Neuronal stem cell (in vitro differentiated cells): ENCODE measurements at regions not wholly inside any gene's neighbourhood (a gene's known extent, or its start where the extent isn't known, plus 50 kb on each side); places are given as distances from the start of the nearest gene placed in this dataset.
A peak's percentile ranks its signal among the peaks of the same experiment; 100 is the strongest.

ENCODE experiments used
- DNase-seq: peaks from one replicate; pipeline ENCODE4 v3.0.0-alpha.2; 2013; ENCODE audit warnings: low spot score
- H2AFZ ChIP-seq: one replicate; pipeline ENCODE4 v1.6.1; 2013; ENCODE audit warnings: mild to moderate bottlenecking, low read length, inconsistent platforms
- H2AK5ac ChIP-seq: 2 replicates; pipeline ENCODE4 v1.6.1; 2013; ENCODE audit warnings: low read depth, mild to moderate bottlenecking, inconsistent platforms, low read length, moderate library complexity, mixed read lengths
- H2BK120ac ChIP-seq: 2 replicates; pipeline ENCODE4 v1.6.1; 2013; ENCODE audit warnings: low read depth, mild to moderate bottlenecking, inconsistent platforms, low read length, moderate library complexity, mixed read lengths
- H2BK12ac ChIP-seq: one replicate; pipeline ENCODE4 v1.6.1; 2013; ENCODE audit warnings: low read length, inconsistent platforms
- H2BK15ac ChIP-seq: 2 replicates; pipeline ENCODE4 v1.6.1; 2013; ENCODE audit warnings: mild to moderate bottlenecking, low read length, inconsistent platforms, mixed read lengths
- H2BK5ac ChIP-seq: one replicate; pipeline ENCODE4 v1.6.1; 2013; ENCODE audit warnings: inconsistent platforms, mild to moderate bottlenecking, low read length, moderate library complexity
- H3K14ac ChIP-seq: one replicate; pipeline ENCODE4 v1.6.1; 2013; ENCODE audit warnings: low read length, inconsistent platforms
- H3K18ac ChIP-seq: 2 replicates; pipeline ENCODE4 v1.6.1; 2013; ENCODE audit warnings: low read length, inconsistent platforms
- H3K23ac ChIP-seq: 2 replicates; pipeline ENCODE4 v1.6.1; 2013; ENCODE audit warnings: low read depth, mild to moderate bottlenecking, mixed read lengths, low read length, inconsistent platforms; ENCODE audit not compliant: poor library complexity
- H3K27ac ChIP-seq: replicated peaks from 3 replicates; pipeline ENCODE4 v1.5.1; 2013; ENCODE audit warnings: low read length, inconsistent platforms
- H3K27me3 ChIP-seq, 3 experiments: 2 replicates each; pipeline ENCODE4 v1.6.1; 2013; ENCODE audit warnings: low read length in 3 of 3, mild to moderate bottlenecking in 2 of 3, inconsistent platforms in 1 of 3, low read depth in 1 of 3, mixed read lengths in 1 of 3, moderate library complexity in 1 of 3; ENCODE audit not compliant: control insufficient read depth in 3 of 3, insufficient read depth in 3 of 3
- H3K36me3 ChIP-seq, 2 donors: replicated peaks in 1 of 2; 2 replicates each; pipeline ENCODE4 v1.6.1; 2013; ENCODE audit warnings: low read length in 2 of 2; ENCODE audit not compliant: control insufficient read depth in 2 of 2, insufficient read depth in 2 of 2
- H3K4ac ChIP-seq: 2 replicates; pipeline ENCODE4 v1.6.1; 2013; ENCODE audit warnings: inconsistent platforms, mild to moderate bottlenecking, low read length, moderate library complexity
- H3K4me1 ChIP-seq, 2 donors: 1 replicate in 1 of 2; 2 replicates in 1 of 2; pipeline ENCODE4 v1.6.1; 2013; ENCODE audit warnings: low read length in 2 of 2, low read depth in 1 of 2; ENCODE audit not compliant: control insufficient read depth in 2 of 2, insufficient read depth in 1 of 2
- H3K4me2 ChIP-seq: one replicate; pipeline ENCODE4 v1.6.1; 2013; ENCODE audit warnings: mild to moderate bottlenecking, low read length, inconsistent platforms; ENCODE audit not compliant: insufficient read depth, poor library complexity, severe bottlenecking
- H3K4me3 ChIP-seq, 2 donors: 2 replicates each; pipeline ENCODE4 v1.5.1; 2013; ENCODE audit warnings: low read length in 2 of 2, mild to moderate bottlenecking in 2 of 2, inconsistent platforms in 1 of 2, moderate library complexity in 1 of 2
- H3K79me1 ChIP-seq: one replicate; pipeline ENCODE4 v1.6.1; 2013; ENCODE audit warnings: low read depth, mild to moderate bottlenecking, inconsistent platforms, low read length, moderate library complexity
- H3K9ac ChIP-seq: one replicate; pipeline ENCODE4 v1.6.1; 2013; ENCODE audit warnings: mild to moderate bottlenecking, low read depth, low read length, inconsistent platforms; ENCODE audit not compliant: poor library complexity
- H3K9me3 ChIP-seq, 2 donors: replicated peaks in 1 of 2; 2 replicates each; pipeline versions ENCODE3 to v1.6.1; 2013; ENCODE audit warnings: low read length in 2 of 2, mild to moderate bottlenecking in 2 of 2, inconsistent platforms in 1 of 2, low read depth in 1 of 2, mixed read lengths in 1 of 2, moderate library complexity in 1 of 2; ENCODE audit not compliant: control insufficient read depth in 2 of 2, insufficient read depth in 1 of 2
- H4K8ac ChIP-seq: one replicate; pipeline ENCODE4 v1.6.1; 2013; ENCODE audit warnings: low read depth, mild to moderate bottlenecking, inconsistent platforms, low read length, moderate library complexity
- H4K91ac ChIP-seq: one replicate; pipeline ENCODE4 v1.6.1; 2013; ENCODE audit warnings: low read length, low read depth, mild to moderate bottlenecking, inconsistent platforms; ENCODE audit not compliant: poor library complexity
- WGBS, 2 donors: extraction: QIAGEN DNeasy Blood & Tissue Kit; methylation state at CpG; one replicate each; pipeline ENCODE4 v1.1.7; 2013; ENCODE audit warnings: missing lambda C conversion rate in 2 of 2, mixed read lengths in 1 of 2; ENCODE audit not compliant: insufficient read length in 2 of 2, insufficient replicate concordance in 1 of 2; ENCODE audit errors: extremely low coverage in 2 of 2; 5-methylcytosine and 5-hydroxymethylcytosine counted together

- Histone ChIP-seq H4K91ac (no peak overlapping the region), H2BK15ac (no peak overlapping the region), H2AK5ac (peak overlapping the region; percentile 18), H3K9ac (no peak overlapping the region), H3K4me2 (no peak overlapping the region), H2BK5ac (no peak overlapping the region), H2BK12ac (no peak overlapping the region), H3K36me3 (no peaks in the 10 kb centered on the region), H3K14ac (no peak overlapping the region), H3K27me3 (no peaks in the 10 kb centered on the region), H3K4ac (no peak overlapping the region), H4K8ac (no peak overlapping the region), H2AFZ (peak overlapping the region; percentile 64), H3K4me3 (no peak overlapping the region), H3K79me1 (no peaks in the 10 kb centered on the region), H3K27ac (no peak overlapping the region), H3K23ac (no peak overlapping the region), H3K4me1 (peaks cover 0 to 2% of the 10 kb centered on the region in 2 donors), H3K9me3 (peaks cover 0 to 3% of the 10 kb centered on the region in 2 donors), H2BK120ac (no peak overlapping the region), H3K18ac (peak overlapping the region; percentile 74)
- WGBS, 2 donors = no CpG with 5 or more reads among the region's 13 CpGs
- no peak for DNase-seq
These were observed 97.3 kb upstream of the SFMBT2 start for GRCh38 chr10:7507887-7508726.

GRCh38 chr10:7506571-7506970, 95.7 kb upstream of the SFMBT2 start:
- no peak overlapping the region for H2BK120ac ChIP-seq
- H3K4me2 ChIP-seq = no peak overlapping the region
- H3K23ac ChIP-seq = no peak overlapping the region
- no peaks in the 10 kb centered on the region for H3K4me1 ChIP-seq
- no peak overlapping the region for H3K4me3 ChIP-seq
- H3K14ac ChIP-seq = no peak overlapping the region
- no peak overlapping the region for H2AFZ ChIP-seq
- no peak overlapping the region for H2BK12ac ChIP-seq
- no peaks in the 10 kb centered on the region for H3K36me3 ChIP-seq
- H2BK5ac ChIP-seq = no peak overlapping the region
- no peak overlapping the region for H3K4ac ChIP-seq
- WGBS, 2 donors = no CpG with 5 or more reads among the region's 3 CpGs
- no peak for DNase-seq
- H3K27me3 ChIP-seq = no peaks in the 10 kb centered on the region
- no peak overlapping the region for H4K8ac ChIP-seq
- H2AK5ac ChIP-seq = no peak overlapping the region
- no peak overlapping the region for H2BK15ac ChIP-seq
- no peak overlapping the region for H3K27ac ChIP-seq
- H4K91ac ChIP-seq = no peak overlapping the region
- H3K9ac ChIP-seq = no peak overlapping the region
- H3K18ac ChIP-seq = no peak overlapping the region
- H3K79me1 ChIP-seq = no peaks in the 10 kb centered on the region
- peaks cover 0 to 3% of the 10 kb centered on the region in 2 donors for H3K9me3 ChIP-seq

- H3K4me1 ChIP-seq = no peaks in the 10 kb centered on the region
These were observed 94.4 kb upstream of the SFMBT2 start for GRCh38 chr10:7505196-7505595.

GRCh38 chr10:7503190-7503589, 92.4 kb upstream of the SFMBT2 start:
- no peak overlapping the region for H3K4me3 ChIP-seq
- H3K9me3 ChIP-seq = no peaks in the 10 kb centered on the region
- H2BK12ac ChIP-seq = no peak overlapping the region
- H2BK15ac ChIP-seq = no peak overlapping the region
- no peak overlapping the region for H3K14ac ChIP-seq
- WGBS, 2 donors = no CpG with 5 or more reads among the region's 4 CpGs
- H2AFZ ChIP-seq = no peak overlapping the region
- H2AK5ac ChIP-seq = no peak overlapping the region
- no peak overlapping the region for H2BK5ac ChIP-seq
- no peaks in the 10 kb centered on the region for H3K79me1 ChIP-seq
- no peak for DNase-seq
- no peaks in the 10 kb centered on the region for H3K36me3 ChIP-seq
- no peak overlapping the region for H3K18ac ChIP-seq
- H3K9ac ChIP-seq = no peak overlapping the region
- no peak overlapping the region for H4K91ac ChIP-seq
- H3K27me3 ChIP-seq = no peaks in the 10 kb centered on the region
- no peak overlapping the region for H2BK120ac ChIP-seq
- no peak overlapping the region for H3K4me2 ChIP-seq
- H3K4me1 ChIP-seq = no peaks in the 10 kb centered on the region
- H3K4ac ChIP-seq = no peak overlapping the region
- H4K8ac ChIP-seq = no peak overlapping the region
- no peak overlapping the region for H3K23ac ChIP-seq
- no peak overlapping the region for H3K27ac ChIP-seq

More at GRCh38 chr10:7505196-7505595, 94.4 kb upstream of the SFMBT2 start:
- H3K27ac ChIP-seq = no peak overlapping the region
- DNase-seq = no peak
- H3K4me2 ChIP-seq = no peak overlapping the region
- H2BK15ac ChIP-seq = no peak overlapping the region
- H2BK12ac ChIP-seq = no peak overlapping the region
- no peak overlapping the region for H2BK5ac ChIP-seq
- no peak overlapping the region for H4K8ac ChIP-seq
- no peak overlapping the region for H3K18ac ChIP-seq
- H3K36me3 ChIP-seq = no peaks in the 10 kb centered on the region
- H3K4ac ChIP-seq = no peak overlapping the region
- H2AFZ ChIP-seq = no peak overlapping the region
- no peaks in the 10 kb centered on the region for H3K9me3 ChIP-seq
- no peak overlapping the region for H3K4me3 ChIP-seq
- H4K91ac ChIP-seq = no peak overlapping the region
- H2BK120ac ChIP-seq = no peak overlapping the region
- H3K9ac ChIP-seq = no peak overlapping the region
- 100% methylated on average over 1 of the region's 2 CpGs; no CpG with 5 or more reads in 1 of the 2 donors for WGBS, 2 donors
- H3K23ac ChIP-seq = no peak overlapping the region
- H3K14ac ChIP-seq = no peak overlapping the region
- H3K79me1 ChIP-seq = no peaks in the 10 kb centered on the region
- H3K27me3 ChIP-seq = no peaks in the 10 kb centered on the region
- no peak overlapping the region for H2AK5ac ChIP-seq
